Sigmoid colon (tissue), 4 donors: ENCODE measurements at regions not wholly inside any gene's neighbourhood (a gene's known extent, or its start where the extent isn't known, plus 50 kb on each side); places are given as distances from the start of the nearest gene placed in this dataset.

Experiments
- CTCF ChIP-seq, 4 experiments: fragments of 450-650 bp in 3 of 4; fragments of 200-600 bp in 1 of 4; IDR thresholded peaks; one replicate each; pipeline ENCODE4 v1.5.1; 2016 to 2019; ENCODE audit warnings: antibody characterized with exemption in 4 of 4, mild to moderate bottlenecking in 3 of 4, moderate library complexity in 2 of 4
- POLR2AphosphoS5 ChIP-seq, 4 donors: sonication (generic); formaldehyde crosslinking; IDR thresholded peaks; one replicate each; pipeline ENCODE4 v1.6.1; 2017; ENCODE audit warnings: antibody characterized with exemption in 4 of 4

- no peak for TF ChIP-seq CTCF (IDR thresholded peaks at IDR 0.05)
- no peak for TF ChIP-seq POLR2AphosphoS5 (IDR thresholded peaks at IDR 0.05)
These were observed 155.6 kb downstream of the NUF2 start for GRCh38 chr1:163477276-163477830.
